Activated CD4-positive, alpha-beta T cell treated with anti-CD3 and anti-CD28 coated beads, Interleukin-10, Interleukin-2, amounts not matched to agents 100 ng/mL and 50 ng/mL, durations not matched to agents 16 hours and 8 hours (primary cell): ENCODE measurements at regions not wholly inside any gene's neighbourhood (a gene's known extent, or its start where the extent isn't known, plus 50 kb on each side); places are given as distances from the start of the nearest gene placed in this dataset.

ENCODE experiments used
- DNase-seq: peaks from one replicate; pipeline ENCODE4 v3.0.0-alpha.2; 2020

GRCh38 chr5:141800617-141801016 is 77.6 kb downstream of the PCDH1 start:
- no peak for DNase-seq

GRCh38 chr5:141799507-141800167 is 78.6 kb downstream of the PCDH1 start:
- DNase-seq = no peak

- no peak for DNase-seq
Measured at GRCh38 chr5:141797425-141797824, 80.8 kb downstream of the PCDH1 start.

GRCh38 chr5:141795421-141795820 is 82.8 kb downstream of the PCDH1 start:
- no peak for DNase-seq

GRCh38 chr5:141793881-141794280 is 84.3 kb downstream of the PCDH1 start:
- no peak for DNase-seq

- DNase-seq = no peak
Measured at GRCh38 chr5:141793403-141793802, 84.8 kb downstream of the PCDH1 start.

- DNase-seq = no peak
Measured at GRCh38 chr5:141790630-141791029, 87.6 kb downstream of the PCDH1 start.

GRCh38 chr5:141789330-141789729 is 88.9 kb downstream of the PCDH1 start:
- DNase-seq = no peak

GRCh38 chr5:141788296-141788970 is 89.8 kb downstream of the PCDH1 start:
- DNase-seq = no peak

- DNase-seq = no peak
Measured at GRCh38 chr5:141787376-141787775, 90.8 kb downstream of the PCDH1 start.

GRCh38 chr5:141786700-141787099 is 91.5 kb downstream of the PCDH1 start:
- DNase-seq = no peak

GRCh38 chr5:141785711-141786110 is 92.5 kb downstream of the PCDH1 start:
- no peak for DNase-seq

GRCh38 chr5:141785135-141785534 is 93.1 kb downstream of the PCDH1 start:
- no peak for DNase-seq

GRCh38 chr5:141784529-141784928 is 93.7 kb downstream of the PCDH1 start:
- no peak for DNase-seq

GRCh38 chr5:141783947-141784296 is 94.3 kb downstream of the PCDH1 start:
- no peak for DNase-seq

GRCh38 chr5:141783005-141783946 is 94.9 kb downstream of the PCDH1 start:
- DNase-seq = no peak

GRCh38 chr5:141781910-141782309 is 96.3 kb downstream of the PCDH1 start:
- DNase-seq = no peak

GRCh38 chr5:141780952-141781781 is 97.0 kb downstream of the PCDH1 start:
- peak; percentile 16 for DNase-seq

- DNase-seq = no peak
Measured at GRCh38 chr5:141780240-141780951, 97.8 kb downstream of the PCDH1 start.

GRCh38 chr5:141779503-141779973 is 97.5 kb upstream of the ARAP3 start:
- DNase-seq = no peak

- DNase-seq = no peak
Measured at GRCh38 chr5:141778683-141779082, 96.7 kb upstream of the ARAP3 start.

GRCh38 chr5:141778206-141778605 is 96.2 kb upstream of the ARAP3 start:
- no peak for DNase-seq
